GM21786 (cell line): ENCODE measurements at regions not wholly inside any gene's neighbourhood (a gene's known extent, or its start where the extent isn't known, plus 50 kb on each side); places are given as distances from the start of the nearest gene placed in this dataset.

Source experiments
- ATAC-seq: cut with Tn5 transposase; IDR thresholded peaks from one replicate; pipeline ENCODE4 v1.9.1; 2021; ENCODE audit not compliant: unreplicated experiment

DNA sequence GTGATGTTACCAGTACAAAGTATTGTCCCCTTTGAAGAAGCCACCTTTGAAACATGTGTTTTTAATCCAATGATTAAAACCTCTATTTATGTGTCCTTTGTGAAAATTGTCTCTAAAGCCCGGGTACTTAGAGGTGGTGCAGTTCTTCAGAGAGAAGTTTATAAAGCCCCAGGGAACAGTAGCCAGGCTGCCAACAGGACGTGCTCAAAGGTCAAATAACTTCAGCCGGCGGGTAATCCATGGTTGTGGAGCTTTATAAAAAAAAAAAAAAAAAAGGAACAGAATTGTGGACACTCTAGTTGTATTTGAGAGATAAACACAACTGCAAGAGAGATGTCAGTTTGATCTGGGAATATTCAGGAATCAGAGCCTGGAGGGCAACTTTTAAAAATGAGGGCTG lies 57.9 kb upstream of the CTNND2 start:
- ATAC-seq = no peak

DNA sequence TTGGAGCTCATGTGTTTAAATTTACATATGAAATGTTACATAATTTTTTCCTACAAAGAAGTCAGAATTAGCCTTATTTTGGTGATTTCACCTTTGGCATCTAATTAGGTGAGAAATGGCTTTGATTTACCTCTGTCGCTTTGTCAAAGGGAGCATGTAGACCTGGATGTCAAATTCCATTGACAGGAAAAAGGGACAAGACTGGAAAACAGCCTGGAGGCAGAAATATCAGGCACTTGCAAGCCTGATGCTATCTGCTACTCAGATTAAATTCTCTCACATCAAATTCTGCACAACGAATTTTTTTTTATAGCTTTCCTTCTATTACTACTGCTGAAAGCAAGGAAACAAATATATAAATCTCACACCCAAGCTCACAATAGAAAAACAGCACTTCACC lies 54.1 kb upstream of the CTNND2 start:
- ATAC-seq = no peak

DNA sequence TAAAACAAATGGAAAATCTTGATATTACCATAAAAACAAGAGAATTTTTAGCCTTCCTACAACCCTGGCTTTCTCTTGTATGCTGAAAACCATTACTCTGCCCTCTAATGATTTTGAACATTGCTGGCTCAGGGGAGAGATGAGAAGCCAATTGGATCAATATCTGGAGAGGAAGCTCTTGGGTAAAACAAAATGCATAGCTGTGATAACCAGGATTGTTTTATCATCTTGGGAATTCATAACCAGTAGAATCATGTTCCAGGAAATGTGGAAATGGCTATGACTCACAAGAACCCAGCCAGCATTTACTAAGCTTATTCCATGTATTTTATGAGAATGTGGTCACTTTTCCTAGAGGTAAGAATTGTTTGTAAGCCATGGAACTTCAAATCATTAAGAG lies 51.1 kb upstream of the CTNND2 start:
- no peak for ATAC-seq
